Testis (tissue), 2 donors: ENCODE measurements at regions not wholly inside any gene's neighbourhood (a gene's known extent, or its start where the extent isn't known, plus 50 kb on each side); places are given as distances from the start of the nearest gene placed in this dataset.

Experiments
- POLR2A ChIP-seq: fragments of 450-650 bp; IDR thresholded peaks from one replicate; pipeline ENCODE4 v1.6.1; 2017; ENCODE audit warnings: antibody characterized with exemption, mild to moderate bottlenecking, moderate library complexity
- TF ChIP-seq, protein P1 (sequence below), 3 experiments: fragments of 450-650 bp in 2 of 3; fragments of 200-600 bp in 1 of 3; sonication (generic) in 1 of 3; IDR thresholded peaks; one replicate each; pipeline ENCODE4 v1.5.1; 2016 to 2019; ENCODE audit warnings: antibody characterized with exemption in 3 of 3, mild to moderate bottlenecking in 2 of 3, moderate library complexity in 1 of 3

DNA sequence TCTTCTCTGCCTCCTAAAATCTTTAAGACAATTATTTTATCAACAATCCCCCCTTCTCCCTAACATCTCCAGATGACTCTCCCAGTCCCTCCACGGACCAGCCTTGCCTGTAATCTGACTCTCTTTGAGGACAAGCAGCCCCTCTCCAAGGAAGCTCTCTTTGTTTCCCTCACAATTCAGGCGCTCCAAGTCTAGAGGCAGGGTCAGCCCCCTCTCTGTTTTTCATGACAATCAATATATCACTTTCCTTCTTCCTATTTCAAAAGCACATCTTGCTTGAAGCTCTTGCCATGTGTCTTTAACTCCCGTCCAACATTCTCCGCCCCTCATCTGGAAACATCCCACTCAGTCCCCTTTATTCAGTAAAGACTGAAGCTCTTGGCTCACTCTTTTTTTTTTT, 393.4 kb upstream of the SULF2 start:
- TF ChIP-seq, protein P1, sequence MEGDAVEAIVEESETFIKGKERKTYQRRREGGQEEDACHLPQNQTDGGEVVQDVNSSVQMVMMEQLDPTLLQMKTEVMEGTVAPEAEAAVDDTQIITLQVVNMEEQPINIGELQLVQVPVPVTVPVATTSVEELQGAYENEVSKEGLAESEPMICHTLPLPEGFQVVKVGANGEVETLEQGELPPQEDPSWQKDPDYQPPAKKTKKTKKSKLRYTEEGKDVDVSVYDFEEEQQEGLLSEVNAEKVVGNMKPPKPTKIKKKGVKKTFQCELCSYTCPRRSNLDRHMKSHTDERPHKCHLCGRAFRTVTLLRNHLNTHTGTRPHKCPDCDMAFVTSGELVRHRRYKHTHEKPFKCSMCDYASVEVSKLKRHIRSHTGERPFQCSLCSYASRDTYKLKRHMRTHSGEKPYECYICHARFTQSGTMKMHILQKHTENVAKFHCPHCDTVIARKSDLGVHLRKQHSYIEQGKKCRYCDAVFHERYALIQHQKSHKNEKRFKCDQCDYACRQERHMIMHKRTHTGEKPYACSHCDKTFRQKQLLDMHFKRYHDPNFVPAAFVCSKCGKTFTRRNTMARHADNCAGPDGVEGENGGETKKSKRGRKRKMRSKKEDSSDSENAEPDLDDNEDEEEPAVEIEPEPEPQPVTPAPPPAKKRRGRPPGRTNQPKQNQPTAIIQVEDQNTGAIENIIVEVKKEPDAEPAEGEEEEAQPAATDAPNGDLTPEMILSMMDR (IDR thresholded peaks at IDR 0.05), result no peak
- TF ChIP-seq POLR2A, result no peak
